ENCODE measurements at regions not wholly inside any gene's neighbourhood (a gene's known extent, or its start where the extent isn't known, plus 50 kb on each side); places are given as distances from the start of the nearest gene placed in this dataset.

- CTCF ChIA-PET = no interaction called here
- intact Hi-C loops (cut with micrococcal nuclease; ENCODE audit: unreplicated experiment) = no loop called here
- no peak for DNase-seq
- Mint-ChIP-seq H3K36me3 (ENCODE audit: insufficient read depth, unreplicated experiment) (no peaks in the 10 kb centered on the region), H3K4me1 (ENCODE audit: low read depth, unreplicated experiment) (no peaks in the 10 kb centered on the region), H3K27ac (ENCODE audit: unreplicated experiment) (no peak overlapping the region), H3K9me3 (ENCODE audit: low read depth, unreplicated experiment) (no peaks in the 10 kb centered on the region), H3K4me3 (ENCODE audit: low read depth, unreplicated experiment) (no peak overlapping the region), H3K27me3 (ENCODE audit: unreplicated experiment) (peaks cover 100% of the 10 kb centered on the region)
- no TSS peak for BruUV-seq (replicated peaks)
- TF ChIP-seq CTCF (IDR thresholded peaks at IDR 0.05; ENCODE audit: unreplicated experiment) = no peak
Measured at GRCh38 chr11:32028201-32028600, 62.7 kb upstream of the RCN1 start.

- Mint-ChIP-seq H3K9me3 (ENCODE audit: low read depth, unreplicated experiment) (no peaks in the 10 kb centered on the region), H3K4me1 (ENCODE audit: low read depth, unreplicated experiment) (no peaks in the 10 kb centered on the region), H3K27ac (ENCODE audit: unreplicated experiment) (no peak overlapping the region), H3K36me3 (ENCODE audit: insufficient read depth, unreplicated experiment) (no peaks in the 10 kb centered on the region), H3K27me3 (ENCODE audit: unreplicated experiment) (peaks cover 100% of the 10 kb centered on the region), H3K4me3 (ENCODE audit: low read depth, unreplicated experiment) (no peak overlapping the region)
- BruUV-seq (replicated peaks) = no TSS peak
- CTCF ChIA-PET = no interaction called here
- intact Hi-C loops (cut with micrococcal nuclease; ENCODE audit: unreplicated experiment) = no loop called here
- no peak for TF ChIP-seq CTCF (IDR thresholded peaks at IDR 0.05; ENCODE audit: unreplicated experiment)
- DNase-seq = no peak
Measured at GRCh38 chr11:32026766-32027165, 64.1 kb upstream of the RCN1 start.

GRCh38 chr11:32024948-32025347 is 65.9 kb upstream of the RCN1 start:
- Mint-ChIP-seq H3K36me3 (ENCODE audit: insufficient read depth, unreplicated experiment) (no peaks in the 10 kb centered on the region), H3K9me3 (ENCODE audit: low read depth, unreplicated experiment) (no peaks in the 10 kb centered on the region), H3K4me3 (ENCODE audit: low read depth, unreplicated experiment) (no peak overlapping the region), H3K27me3 (ENCODE audit: unreplicated experiment) (peaks cover 84% of the 10 kb centered on the region), H3K4me1 (ENCODE audit: low read depth, unreplicated experiment) (no peaks in the 10 kb centered on the region), H3K27ac (ENCODE audit: unreplicated experiment) (no peak overlapping the region)
- no peak for DNase-seq
- intact Hi-C loops (cut with micrococcal nuclease; ENCODE audit: unreplicated experiment) = no loop called here
- no TSS peak for BruUV-seq (replicated peaks)
- CTCF ChIA-PET = no interaction called here
- no peak for TF ChIP-seq CTCF (IDR thresholded peaks at IDR 0.05; ENCODE audit: unreplicated experiment)

- Mint-ChIP-seq H3K4me3 (ENCODE audit: low read depth, unreplicated experiment) (no peak overlapping the region), H3K9me3 (ENCODE audit: low read depth, unreplicated experiment) (no peaks in the 10 kb centered on the region), H3K36me3 (ENCODE audit: insufficient read depth, unreplicated experiment) (no peaks in the 10 kb centered on the region), H3K27ac (ENCODE audit: unreplicated experiment) (no peak overlapping the region), H3K4me1 (ENCODE audit: low read depth, unreplicated experiment) (no peaks in the 10 kb centered on the region), H3K27me3 (ENCODE audit: unreplicated experiment) (peaks cover 71% of the 10 kb centered on the region)
- no peak for DNase-seq
- no peak for TF ChIP-seq CTCF (IDR thresholded peaks at IDR 0.05; ENCODE audit: unreplicated experiment)
- CTCF ChIA-PET = no interaction called here
- intact Hi-C loops (cut with micrococcal nuclease; ENCODE audit: unreplicated experiment) = no loop called here
- no TSS peak for BruUV-seq (replicated peaks)
Measured at GRCh38 chr11:32023370-32024305, 67.2 kb upstream of the RCN1 start.
